Superior temporal gyrus (tissue), 1 donor: ENCODE measurements at regions not wholly inside any gene's neighbourhood (a gene's known extent, or its start where the extent isn't known, plus 50 kb on each side); places are given as distances from the start of the nearest gene placed in this dataset.
"Not testable (repeated sequence)": the region's sequence is repeated elsewhere in the genome, so short reads cannot be mapped to it uniquely, and the experiment has no call there.

ENCODE experiments used
- DNase-seq: peaks from one replicate; pipeline ENCODE4 v3.0.0-alpha.2; 2016; ENCODE audit errors: extremely low spot score

DNA sequence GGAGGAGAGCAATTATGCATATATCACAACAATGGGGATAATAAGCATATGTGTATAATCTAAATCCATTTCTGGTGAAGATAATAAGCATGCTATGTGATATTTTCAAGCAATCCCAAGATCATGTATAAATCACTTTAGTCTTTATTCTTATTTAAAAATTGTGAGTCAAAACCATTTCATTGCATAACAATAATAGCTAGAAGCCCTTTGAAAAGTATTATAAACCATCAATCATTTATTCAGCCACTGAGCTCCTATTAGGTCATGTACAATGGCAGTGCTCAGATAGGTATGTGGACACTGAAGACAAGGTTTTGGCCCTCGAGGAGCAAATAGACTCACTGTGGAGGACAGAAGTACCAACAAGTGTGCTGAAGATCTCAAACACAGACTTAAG lies 113.1 kb downstream of the CDCA7 start:
- DNase-seq, result no peak

DNA sequence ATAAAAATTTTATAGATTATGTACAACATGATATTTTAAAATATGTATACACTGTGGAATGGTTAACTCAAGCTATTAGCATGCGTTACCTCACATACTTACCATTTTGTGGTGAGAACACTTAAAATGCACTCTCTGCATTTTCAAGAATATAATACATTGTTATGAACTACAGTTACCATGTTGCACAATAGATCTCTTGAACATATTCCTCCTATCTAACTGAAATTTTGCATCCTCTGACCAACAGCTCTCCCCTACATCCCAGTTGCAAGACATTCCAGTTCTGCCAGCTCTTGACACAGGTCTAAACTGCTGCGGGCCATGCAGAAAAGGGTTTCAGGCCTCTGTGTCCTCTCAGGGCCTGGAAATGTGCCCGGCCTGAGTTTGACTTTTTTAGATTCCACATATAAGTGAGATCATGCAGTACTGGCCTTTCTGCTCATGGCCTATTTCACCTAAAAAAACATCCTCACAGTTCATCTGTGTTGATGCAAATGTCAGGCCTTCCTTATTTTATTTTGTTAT lies 113.7 kb downstream of the CDCA7 start:
- DNase-seq, result no peak

DNA sequence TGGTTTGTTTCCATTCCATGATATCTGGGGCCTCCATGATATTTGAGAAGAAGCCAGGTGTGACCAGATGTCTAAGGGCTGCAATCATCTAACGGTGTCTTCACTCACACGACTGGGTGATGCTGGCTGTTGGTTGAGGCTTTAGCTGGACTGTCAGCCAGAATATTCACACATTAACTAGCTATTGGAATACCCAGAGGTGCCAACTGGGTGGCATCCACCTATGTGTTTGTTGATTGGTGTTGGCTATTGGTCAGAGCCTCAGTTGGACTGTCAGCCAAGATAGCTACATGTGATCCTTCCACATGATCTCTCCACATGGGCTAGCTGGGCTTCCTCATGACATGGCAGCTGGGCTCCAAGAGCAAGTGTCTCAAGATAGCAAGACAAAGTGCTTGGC lies 117.4 kb downstream of the CDCA7 start:
- DNase-seq, result no peak

DNA sequence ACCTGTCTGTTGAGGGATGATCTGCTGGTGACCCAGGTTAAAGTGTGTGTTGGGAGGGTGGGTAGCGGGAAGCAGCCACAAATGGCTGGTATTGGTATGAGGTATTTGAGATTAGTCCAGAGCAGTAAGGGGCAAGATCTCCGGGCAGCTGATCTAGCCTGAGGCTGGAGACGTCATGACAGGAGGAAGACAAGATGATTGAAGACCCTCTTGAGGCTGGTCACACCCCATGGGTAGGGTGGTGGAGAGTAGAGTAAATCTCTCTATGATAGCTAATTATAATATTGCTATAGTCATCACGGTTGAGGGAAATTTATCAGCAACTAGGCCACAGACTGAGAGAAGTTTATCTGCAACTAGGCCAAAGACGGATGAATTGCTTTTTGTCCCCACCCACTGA lies 128.5 kb downstream of the CDCA7 start:
- DNase-seq, result no peak

DNA sequence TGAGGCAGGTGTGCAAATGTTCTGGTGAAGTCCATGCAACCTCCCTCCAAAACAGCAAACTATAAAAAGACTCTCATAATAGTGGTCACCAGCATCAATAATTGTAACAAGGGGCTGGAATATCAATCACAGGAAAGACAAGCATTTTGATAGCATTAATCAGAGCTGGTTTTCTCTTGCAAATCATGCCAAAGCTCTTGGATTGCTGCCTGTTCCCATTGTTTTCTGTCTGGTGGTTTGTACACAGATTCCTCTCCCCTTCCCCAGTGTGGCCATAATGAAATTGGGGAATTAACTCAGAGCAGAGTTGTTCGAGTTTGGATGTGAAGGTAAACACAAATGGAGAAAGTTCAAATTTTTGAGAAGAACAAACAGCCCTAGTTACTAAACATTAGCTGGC lies 134.2 kb downstream of the CDCA7 start:
- DNase-seq, result no peak

DNA sequence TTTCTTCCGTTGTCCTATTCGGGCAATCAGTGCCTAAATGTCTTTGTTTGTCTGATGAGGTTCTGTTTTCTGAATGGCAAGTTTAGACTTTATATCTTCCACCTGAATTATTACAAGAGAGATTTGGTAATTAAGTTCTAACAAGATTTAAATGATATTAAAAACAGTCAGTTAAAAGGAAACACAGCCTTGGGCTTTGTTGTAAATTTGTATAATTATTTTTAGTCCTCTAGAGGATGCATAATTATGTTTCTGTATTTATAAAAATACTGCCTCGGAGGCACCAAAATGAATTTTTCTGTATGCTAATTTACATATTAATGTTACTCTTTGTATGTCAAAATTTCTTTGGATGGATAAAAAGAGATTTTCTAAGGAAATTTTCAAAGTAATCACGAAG lies 136.7 kb downstream of the CDCA7 start:
- DNase-seq, result no peak

DNA sequence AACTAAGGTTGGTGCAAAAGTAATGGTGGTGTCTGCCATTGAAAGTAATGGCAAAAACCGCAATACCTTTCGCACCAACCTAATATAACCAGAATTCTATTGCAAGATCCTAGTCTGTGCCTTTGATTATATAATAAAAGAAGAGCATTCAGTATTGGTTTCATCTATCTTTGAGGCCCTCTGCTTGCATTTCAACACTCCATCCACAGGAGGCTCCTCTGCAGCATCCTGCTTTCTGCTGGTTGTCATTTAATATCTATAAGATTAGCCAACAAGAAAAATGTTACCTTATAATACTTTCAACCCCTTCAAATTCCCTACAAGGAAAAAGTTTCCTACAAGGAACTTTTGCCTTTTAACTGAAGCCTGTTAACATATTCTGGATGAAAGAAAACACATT lies 139.2 kb downstream of the CDCA7 start:
- DNase-seq, result no peak

DNA sequence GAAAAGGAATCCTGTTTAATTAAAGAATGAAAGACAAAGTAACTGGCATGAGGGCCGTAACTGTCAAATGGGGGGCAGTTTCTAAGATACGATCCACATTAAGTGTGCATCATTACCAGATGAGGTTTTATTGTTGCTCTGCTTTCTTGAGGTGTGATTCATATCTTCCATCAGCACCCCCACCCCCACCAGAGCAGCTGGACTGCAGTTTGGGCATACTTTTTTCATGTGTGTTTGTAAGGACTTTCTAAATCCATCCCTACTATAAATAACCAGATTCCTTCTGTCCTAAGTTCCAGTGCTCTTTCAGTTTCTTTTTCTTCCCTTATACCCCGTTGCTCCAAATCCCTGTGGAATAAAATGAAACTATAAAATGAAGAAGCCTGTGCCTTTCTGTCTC lies 142.1 kb downstream of the CDCA7 start:
- no peak for DNase-seq

DNA sequence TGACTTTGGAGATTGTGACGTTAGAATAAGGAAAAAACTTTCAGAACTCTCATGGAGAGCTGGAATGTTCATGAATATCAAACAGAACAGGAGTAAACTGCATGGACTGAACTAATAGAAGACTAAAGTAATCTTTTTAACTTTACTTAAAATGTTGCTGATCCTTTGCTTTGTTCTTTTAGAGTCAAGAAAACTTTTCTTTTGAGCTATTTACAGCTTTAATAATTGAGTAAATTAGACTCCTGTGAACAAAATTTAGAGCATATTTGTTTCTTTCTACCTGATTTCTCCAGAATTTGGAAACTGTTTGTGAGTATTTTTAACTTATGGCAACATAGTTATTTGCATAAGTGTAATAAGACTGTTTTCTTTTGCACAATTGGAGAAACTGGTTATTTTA lies 146.3 kb downstream of the CDCA7 start:
- DNase-seq, result no peak

DNA sequence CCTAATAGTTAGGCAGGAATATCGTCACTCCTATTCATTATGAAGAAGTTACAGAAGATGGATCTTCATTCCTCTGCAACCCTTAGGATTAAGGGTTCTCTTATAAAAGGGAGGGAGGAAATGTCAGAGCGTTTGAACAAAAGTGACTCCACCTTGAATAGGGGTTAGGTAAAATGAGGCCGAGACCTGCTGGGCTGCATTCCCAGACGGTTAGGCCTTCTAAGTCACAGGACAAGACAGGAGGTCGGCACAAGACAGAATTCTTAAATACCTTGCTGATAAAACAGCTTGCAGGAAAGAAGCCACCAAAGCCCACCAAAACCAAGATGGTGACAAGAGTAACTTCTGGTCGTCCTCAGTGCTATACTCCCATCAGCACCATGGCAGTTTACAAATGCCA lies 147.6 kb downstream of the CDCA7 start:
- DNase-seq, result no peak

DNA sequence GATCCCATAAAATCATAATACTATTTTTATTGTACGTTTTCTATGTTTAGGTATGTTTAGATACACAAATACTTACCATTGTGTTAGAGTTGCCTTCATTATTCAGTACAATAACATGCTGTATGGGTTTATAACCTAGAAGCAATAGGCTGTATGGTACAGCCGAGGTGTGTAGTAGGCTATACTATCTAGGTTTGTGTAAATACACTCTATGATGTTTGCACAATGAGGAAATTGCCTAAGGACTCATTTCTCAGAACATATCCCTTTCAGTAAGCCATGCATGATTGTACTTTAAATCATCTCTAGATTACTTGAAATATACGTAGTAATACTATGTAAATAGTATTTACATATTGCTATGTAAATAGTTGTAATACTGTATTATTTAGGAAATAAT lies 156.7 kb downstream of the CDCA7 start:
- no peak for DNase-seq

DNA sequence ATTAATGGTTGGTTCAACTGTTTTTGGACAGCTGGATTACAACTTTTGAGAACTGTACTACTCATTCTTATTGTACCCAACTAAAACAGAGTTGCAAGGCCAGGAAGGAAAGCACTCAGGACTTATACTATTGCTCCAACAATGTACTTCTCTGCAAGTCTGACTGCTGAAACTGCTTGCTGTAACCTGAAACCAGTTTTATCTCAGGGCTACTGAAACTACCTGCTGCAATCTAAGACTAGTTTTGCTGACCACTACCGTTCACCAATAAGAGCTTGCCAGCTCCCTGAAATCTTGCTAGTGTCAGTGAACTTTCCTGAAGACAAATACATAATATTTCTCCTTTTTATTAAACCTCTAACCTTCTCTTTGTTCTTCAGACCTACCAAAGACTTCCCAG lies 157.3 kb downstream of the CDCA7 start:
- DNase-seq, result no peak

DNA sequence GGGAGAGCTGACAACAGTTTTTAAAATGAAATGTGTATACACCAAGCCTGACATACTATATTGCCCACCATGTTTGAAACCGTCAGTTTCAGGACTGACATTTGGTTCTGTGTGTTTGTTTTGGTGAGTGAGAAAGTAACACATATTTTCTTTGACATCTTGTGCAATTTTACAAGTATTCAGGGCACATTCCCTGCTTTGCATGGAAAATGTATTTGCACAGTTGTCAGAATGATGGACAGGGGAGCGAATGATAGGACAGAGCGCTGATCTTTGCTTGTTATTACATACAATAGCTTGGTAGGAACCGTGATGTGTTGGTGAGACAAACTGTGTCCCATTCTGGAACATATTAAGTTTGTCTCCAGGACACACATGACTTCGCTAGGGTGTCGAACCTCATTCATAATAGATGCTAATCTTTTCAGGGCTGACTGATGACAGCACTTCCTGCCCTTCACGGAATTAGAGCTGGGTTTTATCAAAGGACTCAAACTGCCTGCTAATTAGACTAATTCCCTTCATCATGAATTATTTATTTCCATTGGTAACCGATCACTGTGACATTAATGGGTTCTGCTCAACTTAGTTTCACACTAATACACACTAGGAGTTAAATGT lies 158.5 kb downstream of the CDCA7 start:
- DNase-seq, result no peak

DNA sequence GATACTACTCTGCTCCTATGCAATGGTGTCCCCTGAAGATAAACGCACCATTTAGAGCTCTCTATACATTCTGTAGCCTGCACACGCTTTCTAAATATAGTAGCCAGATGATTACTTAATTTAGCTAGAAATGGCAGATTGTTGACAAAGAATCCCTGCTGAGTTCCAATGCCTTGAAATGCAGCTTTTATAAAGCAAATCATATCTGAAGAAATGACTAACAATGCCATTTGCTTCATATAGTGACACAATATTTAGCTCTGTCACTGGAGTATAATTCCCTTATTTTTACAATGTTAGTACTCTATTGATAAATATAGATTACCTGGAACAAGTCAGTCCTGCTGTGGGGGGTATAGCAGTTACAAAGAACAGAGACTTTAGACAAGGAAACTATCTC lies 166.2 kb downstream of the CDCA7 start:
- no peak for DNase-seq

DNA sequence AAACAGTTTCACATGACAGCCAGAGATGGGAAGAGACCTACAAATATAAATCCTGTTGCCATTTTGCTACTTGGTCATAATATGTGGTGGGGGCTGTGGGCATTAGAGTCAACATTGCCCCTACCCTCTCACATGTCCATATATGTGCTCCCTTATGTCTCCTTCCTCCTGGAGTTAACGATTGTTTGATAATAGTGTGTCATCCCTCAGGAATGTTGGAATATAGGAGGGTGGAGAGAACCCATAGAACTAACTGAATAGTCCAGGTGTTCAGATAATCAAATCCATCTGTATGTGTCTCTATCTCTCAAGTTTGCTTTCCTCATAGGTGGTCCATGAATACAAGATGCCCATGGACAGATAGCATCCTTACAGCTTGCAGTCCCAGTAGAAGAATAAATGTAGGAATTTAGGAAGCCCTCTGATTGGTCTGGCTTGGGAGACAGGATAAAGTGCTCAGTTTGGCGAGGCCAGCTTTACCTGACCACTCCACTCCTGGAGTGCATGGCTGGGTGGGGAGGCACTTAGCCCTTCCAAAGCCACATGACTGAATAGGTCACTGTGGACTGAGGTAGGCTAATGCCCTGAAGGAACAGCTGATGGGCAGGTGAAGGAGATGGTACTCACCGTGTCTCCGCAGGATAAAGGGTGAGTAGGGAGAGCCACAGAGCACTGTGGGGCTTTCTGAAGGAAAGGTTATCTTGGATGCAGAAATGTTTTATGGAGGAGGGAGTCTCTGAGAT lies 166.9 kb downstream of the CDCA7 start:
- DNase-seq, result no peak

DNA sequence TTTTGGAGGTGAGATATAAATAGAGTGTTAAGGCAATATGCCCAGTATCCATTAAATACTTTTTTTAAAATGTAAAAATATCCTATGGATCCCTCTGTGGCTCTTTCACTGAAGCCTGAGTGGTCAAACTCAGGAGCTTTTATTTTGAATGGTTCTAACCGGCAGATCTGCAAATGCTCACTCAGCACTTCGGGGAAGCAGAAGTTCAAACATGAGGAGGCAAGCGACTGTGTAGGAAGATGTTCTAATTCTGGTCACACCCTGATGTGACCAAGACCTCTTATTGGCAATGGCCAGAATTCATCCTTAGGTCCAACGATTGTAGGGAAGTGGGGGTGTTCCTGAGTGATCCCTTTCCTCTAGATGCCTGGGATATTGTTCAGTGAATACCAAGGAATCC lies 168.8 kb downstream of the CDCA7 start:
- no peak for DNase-seq

DNA sequence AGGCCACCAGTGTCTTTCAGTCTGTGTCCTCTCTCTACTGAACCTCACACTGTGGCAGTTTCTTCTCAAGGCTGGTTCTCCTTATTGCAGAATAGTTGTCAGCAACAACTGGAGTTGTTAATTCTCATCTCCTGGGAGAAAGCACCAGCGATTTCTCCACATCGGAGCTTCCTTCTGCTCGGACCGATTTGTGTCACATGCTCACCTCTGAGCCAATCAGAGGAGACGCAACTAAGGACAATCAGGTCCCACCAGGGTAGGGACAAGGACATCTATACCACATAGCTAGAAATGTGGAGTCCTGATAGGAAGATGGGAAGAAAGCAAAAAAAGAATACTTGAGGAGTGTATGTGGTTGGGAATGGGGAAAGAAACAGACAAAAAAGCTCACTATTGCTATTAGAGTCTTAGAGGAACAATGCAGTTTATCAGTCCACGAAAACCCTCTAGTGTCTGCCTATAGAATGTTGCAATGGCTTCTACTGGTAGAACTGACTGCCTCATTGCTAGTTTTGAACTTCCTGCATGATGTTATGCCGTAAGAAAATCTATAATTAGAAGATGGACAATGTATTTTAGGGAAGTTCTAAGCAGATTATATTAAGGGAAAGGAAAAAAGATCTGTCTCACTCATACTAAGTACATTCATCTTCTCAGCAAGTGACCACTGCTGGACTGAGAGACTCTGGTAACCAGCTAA lies 169.7 kb downstream of the CDCA7 start:
- DNase-seq, result no peak

DNA sequence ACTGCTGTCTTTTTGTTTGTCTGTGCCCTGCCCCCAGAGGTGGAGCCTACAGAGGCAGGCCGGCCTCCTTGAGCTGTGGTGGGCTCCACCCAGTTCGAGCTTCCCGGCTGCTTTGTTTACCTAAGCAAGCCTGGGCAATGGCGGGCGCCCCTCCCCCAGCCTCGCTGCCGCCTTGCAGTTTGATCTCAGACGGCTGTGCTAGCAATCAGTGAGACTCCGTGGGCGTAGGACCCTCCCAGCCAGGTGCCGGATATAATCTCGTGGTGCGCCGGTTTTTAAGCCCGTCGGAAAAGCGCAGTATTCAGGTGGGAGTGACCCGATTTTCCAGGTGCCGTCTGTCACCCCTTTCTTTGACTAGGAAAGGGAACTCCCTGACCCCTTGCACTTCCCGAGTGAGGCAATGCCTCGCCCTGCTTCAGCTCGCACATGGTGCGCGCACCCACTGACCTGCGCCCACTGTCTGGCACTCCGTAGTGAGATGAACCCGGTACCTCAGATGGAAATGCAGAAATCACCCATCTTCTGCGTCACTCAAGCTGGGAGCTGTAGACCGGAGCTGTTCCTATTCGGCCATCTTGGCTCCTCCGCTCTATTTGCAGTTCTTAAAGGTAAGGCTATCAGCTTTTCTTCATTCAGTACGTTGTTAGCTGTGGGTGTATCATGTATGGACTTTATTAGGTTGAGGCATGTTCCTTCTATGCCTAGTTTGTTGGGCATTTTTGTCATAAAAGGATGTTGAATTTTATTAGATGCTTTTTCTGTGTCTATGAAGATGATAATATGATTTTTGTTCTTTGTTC lies 178.3 kb downstream of the CDCA7 start:
- not testable (repeated sequence) for DNase-seq

DNA sequence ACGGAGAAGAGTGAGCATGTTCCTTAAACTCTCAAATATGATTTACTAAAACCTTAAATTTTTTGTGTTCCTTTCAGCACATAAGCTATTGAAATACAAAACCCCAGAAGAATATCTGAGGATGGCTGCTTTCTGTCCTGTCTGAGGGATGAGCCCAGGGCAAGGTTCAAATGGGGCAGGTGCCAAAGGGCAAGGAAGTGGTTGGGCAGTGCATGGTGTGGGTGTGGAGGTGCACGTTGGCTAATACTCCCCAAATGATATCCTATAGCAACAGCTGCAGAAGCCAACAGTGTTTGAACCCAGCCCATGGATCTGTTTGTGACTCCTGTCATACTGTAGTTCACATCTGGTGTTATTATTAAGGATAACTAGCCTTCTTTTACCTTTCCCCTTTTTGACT lies 183.0 kb downstream of the CDCA7 start:
- DNase-seq, result no peak

DNA sequence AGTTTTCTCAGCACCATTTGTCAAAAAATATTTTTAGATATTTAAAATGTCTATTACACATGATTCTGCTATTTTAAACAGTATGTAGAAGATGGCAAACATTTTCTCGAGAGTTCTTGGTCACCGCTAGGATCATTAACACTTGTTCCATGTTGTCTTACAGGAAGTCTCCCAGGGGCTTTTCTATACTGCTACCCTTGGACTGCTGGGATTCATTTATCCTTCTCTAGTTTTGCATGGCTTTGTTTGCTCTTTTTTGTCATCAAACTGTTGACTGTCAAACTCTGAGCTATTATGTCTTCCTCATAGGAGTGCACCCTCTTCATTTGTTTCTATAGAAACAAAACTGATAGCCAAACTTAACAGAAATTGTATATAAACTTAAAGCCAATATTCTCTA lies 184.9 kb downstream of the CDCA7 start:
- no peak for DNase-seq

DNA sequence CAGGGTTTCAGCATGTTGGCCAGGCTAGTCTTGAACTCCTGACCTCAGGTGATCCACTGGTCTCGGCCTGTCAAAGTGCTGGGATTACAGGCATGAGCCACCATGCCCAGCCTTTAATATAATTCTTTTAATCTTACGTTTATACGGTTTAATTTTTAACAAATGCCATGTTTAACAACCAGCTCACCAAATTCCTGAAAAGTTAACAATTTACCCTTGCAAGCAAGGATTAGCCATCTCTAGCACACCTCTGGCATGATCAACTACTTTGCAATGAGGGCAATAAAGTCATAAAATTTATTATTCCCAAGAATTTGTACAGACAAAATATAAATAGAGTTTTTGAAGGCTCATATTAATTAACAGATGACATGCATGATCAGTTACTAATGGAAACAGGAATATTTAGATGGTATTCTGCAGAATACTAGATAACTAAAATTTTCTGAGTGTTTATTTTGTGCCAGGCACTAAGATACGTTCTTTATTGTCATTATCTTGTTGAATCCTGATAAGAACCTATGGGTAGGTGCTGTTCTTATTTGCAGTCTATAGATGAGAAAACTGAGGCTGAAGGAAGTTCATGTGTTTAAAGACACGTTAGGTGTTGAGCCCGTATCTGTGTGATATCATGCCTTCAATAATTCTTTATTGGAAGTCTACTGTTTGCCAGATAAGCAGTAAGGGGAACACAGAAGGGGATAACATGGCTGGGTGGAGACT lies 190.1 kb downstream of the CDCA7 start:
- DNase-seq, result no peak

DNA sequence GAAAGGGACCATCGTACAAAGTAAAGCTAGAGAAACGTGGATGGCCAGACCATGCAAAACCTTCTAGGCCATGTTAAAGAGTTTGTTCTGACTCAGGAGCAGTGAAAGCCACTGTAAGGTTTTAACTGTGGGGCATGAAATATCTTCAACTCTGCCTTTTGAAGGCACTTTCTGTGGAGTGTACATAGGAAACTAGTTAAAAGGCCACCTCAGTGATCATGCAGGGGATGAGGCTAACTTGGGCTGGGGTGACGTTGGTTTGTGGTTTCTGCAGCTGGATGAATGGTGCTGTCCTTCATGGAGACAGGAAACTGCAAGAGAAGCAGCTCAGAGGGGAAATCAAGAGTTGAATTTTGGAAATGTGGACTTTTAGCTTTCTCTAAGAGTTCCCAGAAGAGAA lies 190.7 kb downstream of the CDCA7 start:
- no peak for DNase-seq
